NCI-H460 (cell line): ENCODE measurements at regions not wholly inside any gene's neighbourhood (a gene's known extent, or its start where the extent isn't known, plus 50 kb on each side); places are given as distances from the start of the nearest gene placed in this dataset.

ENCODE experiments used
- DNase-seq: peaks from one replicate; pipeline ENCODE4 v3.0.0-alpha.2; 2016; ENCODE audit warnings: low read depth; ENCODE audit errors: extremely low read depth

- DNase-seq = no peak
Observed at GRCh38 chr1:219478811-219479210, 134.1 kb downstream of the ZC3H11B start.

GRCh38 chr1:219477861-219478260 is 135.0 kb downstream of the ZC3H11B start:
- no peak for DNase-seq

GRCh38 chr1:219476716-219477115 is 136.2 kb downstream of the ZC3H11B start:
- DNase-seq = no peak

GRCh38 chr1:219476116-219476515 is 136.8 kb downstream of the ZC3H11B start:
- no peak for DNase-seq

- DNase-seq = no peak
Observed at GRCh38 chr1:219472596-219472995, 140.3 kb downstream of the ZC3H11B start.

- DNase-seq = no peak
Observed at GRCh38 chr1:219467524-219467923, 145.4 kb downstream of the ZC3H11B start.

- DNase-seq = no peak
Observed at GRCh38 chr1:219466766-219467165, 146.1 kb downstream of the ZC3H11B start.

- no peak for DNase-seq
Observed at GRCh38 chr1:219465212-219466093, 147.5 kb downstream of the ZC3H11B start.

- no peak for DNase-seq
Observed at GRCh38 chr1:219463636-219464035, 149.3 kb downstream of the ZC3H11B start.

- no peak for DNase-seq
Observed at GRCh38 chr1:219461981-219462400, 150.9 kb downstream of the ZC3H11B start.

- DNase-seq = no peak
Observed at GRCh38 chr1:219460896-219461815, 151.7 kb downstream of the ZC3H11B start.

- no peak for DNase-seq
Observed at GRCh38 chr1:219460081-219460895, 152.6 kb downstream of the ZC3H11B start.

- no peak for DNase-seq
Observed at GRCh38 chr1:219459351-219460080, 153.4 kb downstream of the ZC3H11B start.

- no peak for DNase-seq
Observed at GRCh38 chr1:219446288-219446687, 166.6 kb downstream of the ZC3H11B start.

- DNase-seq = no peak
Observed at GRCh38 chr1:219445864-219446263, 167.0 kb downstream of the ZC3H11B start.

GRCh38 chr1:219444474-219444873 is 168.4 kb downstream of the ZC3H11B start:
- no peak for DNase-seq

- DNase-seq = no peak
Observed at GRCh38 chr1:219443763-219444162, 169.1 kb downstream of the ZC3H11B start.

GRCh38 chr1:219442611-219443061 is 170.3 kb downstream of the ZC3H11B start:
- DNase-seq = no peak

- no peak for DNase-seq
Observed at GRCh38 chr1:219441884-219442283, 171.0 kb downstream of the ZC3H11B start.

GRCh38 chr1:219439376-219439775 is 173.5 kb downstream of the ZC3H11B start:
- DNase-seq = no peak
